HFFc6 (cell line): ENCODE measurements at regions not wholly inside any gene's neighbourhood (a gene's known extent, or its start where the extent isn't known, plus 50 kb on each side); places are given as distances from the start of the nearest gene placed in this dataset.
"Not testable (repeated sequence)": the region's sequence is repeated elsewhere in the genome, so short reads cannot be mapped to it uniquely, and the experiment has no call there.

Experiments used
- DNase-seq: peaks from one replicate; pipeline ENCODE4 v3.0.0-alpha.2; 2018
- H3K27ac Mint-ChIP-seq: 2 replicates; pipeline ENCODE4 v1.8.0; 2020; ENCODE audit warnings: mild to moderate bottlenecking, mixed read lengths
- H3K27me3 Mint-ChIP-seq: 2 replicates; pipeline ENCODE4 v1.8.0; 2021; ENCODE audit warnings: mild to moderate bottlenecking, moderate library complexity, mixed read lengths; ENCODE audit not compliant: insufficient read depth
- H3K36me3 Mint-ChIP-seq: 2 replicates; pipeline ENCODE4 v1.8.0; 2021; ENCODE audit warnings: low read depth, mixed read lengths
- H3K4me1 Mint-ChIP-seq: 2 replicates; pipeline ENCODE4 v1.8.0; 2020; ENCODE audit warnings: low read depth, mixed read lengths
- H3K4me3 Mint-ChIP-seq: 2 replicates; pipeline ENCODE4 v1.8.0; 2020; ENCODE audit warnings: mild to moderate bottlenecking, moderate library complexity, mixed read lengths
- H3K9me3 Mint-ChIP-seq: 2 replicates; pipeline ENCODE4 v1.8.0; 2020; ENCODE audit warnings: mild to moderate bottlenecking, mixed read lengths
- CTCF ChIP-seq: fragments of 200-600 bp; sonication (generic); IDR thresholded peaks from 2 replicates; pipeline ENCODE4 v1.5.0; 2021; ENCODE audit warnings: antibody characterized with exemption, mild to moderate bottlenecking

- H3K36me3 Mint-ChIP-seq: no peaks in the 10 kb centered on the region
- TF ChIP-seq CTCF: no peak
- no peaks in the 10 kb centered on the region for H3K9me3 Mint-ChIP-seq
- no peak overlapping the region for H3K27ac Mint-ChIP-seq
- H3K4me1 Mint-ChIP-seq: no peaks in the 10 kb centered on the region
- peaks cover 16% of the 10 kb centered on the region for H3K27me3 Mint-ChIP-seq
- no peak overlapping the region for H3K4me3 Mint-ChIP-seq
- no peak for DNase-seq
Measured at GRCh38 chr6:85085875-85086274, 321.5 kb upstream of the TBX18 start.

GRCh38 chr6:85081102-85081501 lies 316.7 kb upstream of the TBX18 start:
- H3K27me3 Mint-ChIP-seq: peaks cover 13% of the 10 kb centered on the region
- no peak for DNase-seq
- no peaks in the 10 kb centered on the region for H3K36me3 Mint-ChIP-seq
- peaks cover 26% of the 10 kb centered on the region for H3K4me1 Mint-ChIP-seq
- no peaks in the 10 kb centered on the region for H3K9me3 Mint-ChIP-seq
- no peak overlapping the region for H3K4me3 Mint-ChIP-seq
- no peak overlapping the region for H3K27ac Mint-ChIP-seq
- no peak for TF ChIP-seq CTCF

GRCh38 chr6:85079761-85080160 lies 315.4 kb upstream of the TBX18 start:
- Mint-ChIP-seq H3K27me3 (peaks cover 13% of the 10 kb centered on the region), H3K27ac (no peak overlapping the region), H3K36me3 (no peaks in the 10 kb centered on the region)

DNA sequence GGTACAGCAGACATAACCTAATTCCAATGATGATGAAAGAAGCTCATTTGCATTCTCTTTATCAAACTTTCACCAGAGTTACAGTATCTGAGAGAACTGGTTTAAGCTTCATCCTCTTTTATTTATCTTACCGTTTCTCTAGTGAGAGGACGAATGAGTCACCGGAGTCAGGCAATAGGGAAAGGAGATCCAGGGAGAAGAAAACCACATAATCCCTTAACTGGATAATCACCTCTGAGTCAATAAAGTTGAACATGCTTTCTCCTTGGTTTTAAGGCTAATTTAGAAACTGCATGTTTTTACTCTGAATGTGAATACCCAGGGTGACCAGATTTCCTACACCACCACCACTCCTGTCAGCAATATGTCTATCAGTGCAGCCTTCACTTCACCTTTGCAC lies 313.7 kb upstream of the TBX18 start:
- Mint-ChIP-seq H3K27ac (peak overlapping the region; percentile 34; the same call in 1 of the 2 replicates), H3K27me3 (peaks cover 9% of the 10 kb centered on the region), H3K4me1 (peaks cover 26% of the 10 kb centered on the region), H3K36me3 (no peaks in the 10 kb centered on the region), H3K9me3 (no peaks in the 10 kb centered on the region), H3K4me3 (0 out of 2 replicates have a peak overlapping the region, but pooled peaks have one; percentile 17)
- DNase-seq: peak; percentile 92
- TF ChIP-seq CTCF: no peak

More at GRCh38 chr6:85079761-85080160, 315.4 kb upstream of the TBX18 start:
- H3K9me3 Mint-ChIP-seq: no peaks in the 10 kb centered on the region
- peaks cover 26% of the 10 kb centered on the region for H3K4me1 Mint-ChIP-seq
- DNase-seq: no peak
- no peak for TF ChIP-seq CTCF
- H3K4me3 Mint-ChIP-seq: no peak overlapping the region

DNA sequence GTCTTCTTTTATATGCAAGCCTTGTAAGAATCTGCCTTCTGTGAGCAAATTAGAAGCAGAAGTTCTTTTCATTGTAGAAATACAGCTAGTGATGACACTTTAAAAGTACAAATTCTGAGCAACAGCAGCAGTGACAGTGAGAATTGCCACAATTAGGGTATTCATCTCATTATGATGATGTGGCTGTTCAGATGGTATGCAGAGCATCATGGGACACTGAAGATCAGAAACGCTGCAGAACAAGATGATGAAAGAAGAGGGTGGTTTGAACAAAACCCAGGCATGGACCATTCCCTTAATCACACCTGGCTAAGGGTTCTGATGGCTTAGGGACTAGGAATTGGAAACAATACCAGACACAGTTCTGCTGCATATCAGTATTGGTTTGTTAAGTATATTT lies 312.7 kb upstream of the TBX18 start:
- Mint-ChIP-seq H3K4me1 (peaks cover 26% of the 10 kb centered on the region), H3K9me3 (no peaks in the 10 kb centered on the region), H3K27me3 (peaks cover 3% of the 10 kb centered on the region; the same call in 1 of the 2 replicates), H3K27ac (no peak overlapping the region), H3K4me3 (no peak overlapping the region), H3K36me3 (no peaks in the 10 kb centered on the region)
- no peak for TF ChIP-seq CTCF
- DNase-seq: no peak

DNA sequence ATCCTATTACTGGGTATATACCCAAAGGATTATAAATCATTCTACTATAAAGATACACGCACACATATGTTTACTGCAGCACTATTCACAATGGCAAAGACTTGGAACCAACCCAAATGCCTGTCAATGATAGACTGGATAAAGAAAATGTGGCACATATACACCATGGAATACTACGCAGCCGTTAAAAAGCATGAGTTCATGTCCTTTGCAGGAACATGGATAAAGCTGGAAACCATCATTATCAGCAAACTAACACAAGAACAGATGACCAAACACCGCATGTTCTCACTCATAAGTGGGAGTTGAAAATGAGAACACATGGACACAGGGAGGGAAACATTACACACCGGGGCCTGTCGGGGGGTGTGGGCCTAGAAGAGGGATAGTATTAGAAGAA lies 307.4 kb upstream of the TBX18 start:
- not testable (repeated sequence) for H3K4me1 Mint-ChIP-seq, H3K4me3 Mint-ChIP-seq, H3K27ac Mint-ChIP-seq, H3K9me3 Mint-ChIP-seq, DNase-seq, H3K27me3 Mint-ChIP-seq, H3K36me3 Mint-ChIP-seq
